Neuronal stem cell (in vitro differentiated cells): ENCODE measurements at regions not wholly inside any gene's neighbourhood (a gene's known extent, or its start where the extent isn't known, plus 50 kb on each side); places are given as distances from the start of the nearest gene placed in this dataset.

Source experiments
- DNase-seq: peaks from one replicate; pipeline ENCODE4 v3.0.0-alpha.2; 2013; ENCODE audit warnings: low spot score
- H2AFZ ChIP-seq: one replicate; pipeline ENCODE4 v1.6.1; 2013; ENCODE audit warnings: mild to moderate bottlenecking, low read length, inconsistent platforms
- H2AK5ac ChIP-seq: 2 replicates; pipeline ENCODE4 v1.6.1; 2013; ENCODE audit warnings: low read depth, mild to moderate bottlenecking, inconsistent platforms, low read length, moderate library complexity, mixed read lengths
- H2BK120ac ChIP-seq: 2 replicates; pipeline ENCODE4 v1.6.1; 2013; ENCODE audit warnings: low read depth, mild to moderate bottlenecking, inconsistent platforms, low read length, moderate library complexity, mixed read lengths
- H2BK12ac ChIP-seq: one replicate; pipeline ENCODE4 v1.6.1; 2013; ENCODE audit warnings: low read length, inconsistent platforms
- H2BK15ac ChIP-seq: 2 replicates; pipeline ENCODE4 v1.6.1; 2013; ENCODE audit warnings: mild to moderate bottlenecking, low read length, inconsistent platforms, mixed read lengths
- H2BK5ac ChIP-seq: one replicate; pipeline ENCODE4 v1.6.1; 2013; ENCODE audit warnings: inconsistent platforms, mild to moderate bottlenecking, low read length, moderate library complexity
- H3K14ac ChIP-seq: one replicate; pipeline ENCODE4 v1.6.1; 2013; ENCODE audit warnings: low read length, inconsistent platforms
- H3K18ac ChIP-seq: 2 replicates; pipeline ENCODE4 v1.6.1; 2013; ENCODE audit warnings: low read length, inconsistent platforms
- H3K23ac ChIP-seq: 2 replicates; pipeline ENCODE4 v1.6.1; 2013; ENCODE audit warnings: low read depth, mild to moderate bottlenecking, mixed read lengths, low read length, inconsistent platforms; ENCODE audit not compliant: poor library complexity
- H3K27ac ChIP-seq: replicated peaks from 3 replicates; pipeline ENCODE4 v1.5.1; 2013; ENCODE audit warnings: low read length, inconsistent platforms
- H3K27me3 ChIP-seq, 3 experiments: 2 replicates each; pipeline ENCODE4 v1.6.1; 2013; ENCODE audit warnings: low read length in 3 of 3, mild to moderate bottlenecking in 2 of 3, inconsistent platforms in 1 of 3, low read depth in 1 of 3, mixed read lengths in 1 of 3, moderate library complexity in 1 of 3; ENCODE audit not compliant: control insufficient read depth in 3 of 3, insufficient read depth in 3 of 3
- H3K36me3 ChIP-seq, 2 donors: replicated peaks in 1 of 2; 2 replicates each; pipeline ENCODE4 v1.6.1; 2013; ENCODE audit warnings: low read length in 2 of 2; ENCODE audit not compliant: control insufficient read depth in 2 of 2, insufficient read depth in 2 of 2
- H3K4ac ChIP-seq: 2 replicates; pipeline ENCODE4 v1.6.1; 2013; ENCODE audit warnings: inconsistent platforms, mild to moderate bottlenecking, low read length, moderate library complexity
- H3K4me1 ChIP-seq, 2 donors: 1 replicate in 1 of 2; 2 replicates in 1 of 2; pipeline ENCODE4 v1.6.1; 2013; ENCODE audit warnings: low read length in 2 of 2, low read depth in 1 of 2; ENCODE audit not compliant: control insufficient read depth in 2 of 2, insufficient read depth in 1 of 2
- H3K4me2 ChIP-seq: one replicate; pipeline ENCODE4 v1.6.1; 2013; ENCODE audit warnings: mild to moderate bottlenecking, low read length, inconsistent platforms; ENCODE audit not compliant: insufficient read depth, poor library complexity, severe bottlenecking
- H3K4me3 ChIP-seq, 2 donors: 2 replicates each; pipeline ENCODE4 v1.5.1; 2013; ENCODE audit warnings: low read length in 2 of 2, mild to moderate bottlenecking in 2 of 2, inconsistent platforms in 1 of 2, moderate library complexity in 1 of 2
- H3K79me1 ChIP-seq: one replicate; pipeline ENCODE4 v1.6.1; 2013; ENCODE audit warnings: low read depth, mild to moderate bottlenecking, inconsistent platforms, low read length, moderate library complexity
- H3K9ac ChIP-seq: one replicate; pipeline ENCODE4 v1.6.1; 2013; ENCODE audit warnings: mild to moderate bottlenecking, low read depth, low read length, inconsistent platforms; ENCODE audit not compliant: poor library complexity
- H3K9me3 ChIP-seq, 2 donors: replicated peaks in 1 of 2; 2 replicates each; pipeline versions ENCODE3 to v1.6.1; 2013; ENCODE audit warnings: low read length in 2 of 2, mild to moderate bottlenecking in 2 of 2, inconsistent platforms in 1 of 2, low read depth in 1 of 2, mixed read lengths in 1 of 2, moderate library complexity in 1 of 2; ENCODE audit not compliant: control insufficient read depth in 2 of 2, insufficient read depth in 1 of 2
- H4K8ac ChIP-seq: one replicate; pipeline ENCODE4 v1.6.1; 2013; ENCODE audit warnings: low read depth, mild to moderate bottlenecking, inconsistent platforms, low read length, moderate library complexity
- H4K91ac ChIP-seq: one replicate; pipeline ENCODE4 v1.6.1; 2013; ENCODE audit warnings: low read length, low read depth, mild to moderate bottlenecking, inconsistent platforms; ENCODE audit not compliant: poor library complexity
- WGBS, 2 donors: extraction: QIAGEN DNeasy Blood & Tissue Kit; methylation state at CpG; one replicate each; pipeline ENCODE4 v1.1.7; 2013; ENCODE audit warnings: missing lambda C conversion rate in 2 of 2, mixed read lengths in 1 of 2; ENCODE audit not compliant: insufficient read length in 2 of 2, insufficient replicate concordance in 1 of 2; ENCODE audit errors: extremely low coverage in 2 of 2; 5-methylcytosine and 5-hydroxymethylcytosine counted together

DNA sequence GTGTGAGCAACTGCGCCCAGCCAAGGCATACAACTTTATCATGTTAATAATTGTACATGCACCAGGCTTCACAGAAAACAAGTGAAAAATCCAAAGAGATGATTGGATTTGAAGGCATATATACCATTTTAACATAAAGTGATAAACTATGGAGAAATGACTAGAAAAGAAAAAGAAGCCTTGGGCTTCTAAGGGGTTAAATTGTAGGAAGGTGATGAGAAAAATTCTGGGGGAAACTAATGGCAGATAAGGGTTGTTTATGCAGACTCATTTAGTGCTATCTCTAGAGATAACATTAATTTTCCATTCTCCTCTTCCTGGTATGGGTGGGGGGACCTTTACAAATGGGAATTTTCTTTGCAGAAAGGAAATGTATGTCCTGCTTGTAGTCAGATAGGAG is 154.0 kb downstream of the TMEM17 start:
- H4K91ac ChIP-seq = no peak overlapping the region
- no peak overlapping the region for H3K4ac ChIP-seq
- no peak overlapping the region for H2BK120ac ChIP-seq
- no peaks in the 10 kb centered on the region for H3K4me1 ChIP-seq
- no peaks in the 10 kb centered on the region for H3K36me3 ChIP-seq
- no peak overlapping the region for H3K14ac ChIP-seq
- DNase-seq = no peak
- peaks cover 2% of the 10 kb centered on the region for H3K79me1 ChIP-seq
- H3K23ac ChIP-seq = no peak overlapping the region
- H3K4me3 ChIP-seq = no peak overlapping the region
- H3K18ac ChIP-seq = no peak overlapping the region
- H3K27ac ChIP-seq = no peak overlapping the region
- no CpG with 5 or more reads among the region's 1 CpG for WGBS, 2 donors
- peaks cover 0 to 3% (median 0%) of the 10 kb centered on the region in 3 experiments for H3K27me3 ChIP-seq
- H3K4me2 ChIP-seq = no peak overlapping the region
- H2BK15ac ChIP-seq = no peak overlapping the region
- H2BK5ac ChIP-seq = no peak overlapping the region
- no peak overlapping the region for H2AFZ ChIP-seq
- H3K9ac ChIP-seq = no peak overlapping the region
- H2AK5ac ChIP-seq = no peak overlapping the region
- H4K8ac ChIP-seq = no peak overlapping the region
- H2BK12ac ChIP-seq = no peak overlapping the region
- peaks cover 0 to 3% of the 10 kb centered on the region in 2 donors for H3K9me3 ChIP-seq

DNA sequence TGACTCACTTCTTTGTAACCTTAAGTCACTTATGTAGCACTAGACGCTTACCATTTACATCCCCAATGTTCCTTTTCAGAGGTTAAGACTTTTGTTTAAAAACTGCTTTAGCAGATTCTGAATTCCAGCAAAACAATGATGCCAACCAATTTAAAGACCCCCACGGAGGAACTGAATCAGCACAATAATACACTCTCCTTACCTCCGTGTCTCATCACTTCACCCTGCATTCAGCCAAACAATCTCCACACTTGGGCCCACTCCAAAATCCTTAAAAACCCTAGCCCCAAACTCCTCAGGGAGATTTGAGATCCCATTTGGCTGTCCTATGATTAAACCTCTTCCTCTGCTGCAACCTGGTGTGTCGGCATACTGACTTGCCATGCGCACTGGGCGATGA is 153.9 kb downstream of the B3GNT2 start:
- no CpG with 5 or more reads among the region's 6 CpGs for WGBS, 2 donors
- H2BK120ac ChIP-seq = no peak overlapping the region
- H3K4me2 ChIP-seq = no peak overlapping the region

DNA sequence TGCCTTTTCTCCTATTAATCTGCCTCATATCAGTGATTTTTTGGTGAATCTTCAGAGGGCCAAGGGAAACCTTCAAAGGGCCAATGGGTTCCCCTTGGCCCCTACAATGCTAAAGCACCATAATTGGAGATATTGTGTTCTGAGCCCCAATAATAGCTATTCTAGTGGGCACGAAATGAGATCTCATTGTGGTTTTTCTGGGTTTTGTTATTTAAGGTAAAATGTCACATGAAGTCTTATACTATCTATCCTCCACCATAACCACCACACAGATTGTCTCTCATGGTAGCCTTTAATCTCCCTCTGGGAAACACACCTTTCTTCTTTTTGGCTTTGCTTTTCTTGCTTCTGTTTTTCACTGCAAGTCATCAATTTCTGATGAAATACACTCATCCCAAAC is 152.8 kb downstream of the B3GNT2 start:
- Histone ChIP-seq H2AFZ (no peak overlapping the region), H3K27ac (no peak overlapping the region), H3K4me1 (peaks cover 0 to 2% of the 10 kb centered on the region in 2 donors), H3K14ac (no peak overlapping the region), H2BK12ac (no peak overlapping the region), H3K4ac (no peak overlapping the region), H3K79me1 (peaks cover 2% of the 10 kb centered on the region), H3K9ac (no peak overlapping the region), H2AK5ac (no peak overlapping the region), H3K27me3 (peaks cover 0 to 3% (median 0%) of the 10 kb centered on the region in 3 experiments), H2BK120ac (no peak overlapping the region), H2BK5ac (no peak overlapping the region), H3K23ac (no peak overlapping the region), H3K9me3 (peaks cover 0 to 3% of the 10 kb centered on the region in 2 donors), H4K91ac (no peak overlapping the region), H2BK15ac (no peak overlapping the region), H3K18ac (no peak overlapping the region), H3K4me2 (no peak overlapping the region), H3K36me3 (no peaks in the 10 kb centered on the region), H3K4me3 (no peak overlapping the region), H4K8ac (no peak overlapping the region)
- WGBS, 2 donors = no CpG with 5 or more reads among the region's 1 CpG
- DNase-seq = no peak

More for the DNA sequence above, 153.9 kb downstream of the B3GNT2 start:
- Histone ChIP-seq H3K4me1 (no peaks in the 10 kb centered on the region), H2BK5ac (no peak overlapping the region), H3K27me3 (peaks cover 0 to 3% (median 0%) of the 10 kb centered on the region in 3 experiments), H4K91ac (no peak overlapping the region), H3K27ac (no peak overlapping the region), H3K4me3 (no peak overlapping the region), H3K36me3 (no peaks in the 10 kb centered on the region), H2AFZ (no peak overlapping the region), H3K9ac (no peak overlapping the region), H3K79me1 (peaks cover 2% of the 10 kb centered on the region), H2BK12ac (no peak overlapping the region), H3K23ac (no peak overlapping the region), H3K4ac (no peak overlapping the region), H2BK15ac (no peak overlapping the region), H3K14ac (no peak overlapping the region), H4K8ac (no peak overlapping the region), H2AK5ac (no peak overlapping the region), H3K18ac (no peak overlapping the region), H3K9me3 (peaks cover 0 to 3% of the 10 kb centered on the region in 2 donors)
- DNase-seq = no peak

DNA sequence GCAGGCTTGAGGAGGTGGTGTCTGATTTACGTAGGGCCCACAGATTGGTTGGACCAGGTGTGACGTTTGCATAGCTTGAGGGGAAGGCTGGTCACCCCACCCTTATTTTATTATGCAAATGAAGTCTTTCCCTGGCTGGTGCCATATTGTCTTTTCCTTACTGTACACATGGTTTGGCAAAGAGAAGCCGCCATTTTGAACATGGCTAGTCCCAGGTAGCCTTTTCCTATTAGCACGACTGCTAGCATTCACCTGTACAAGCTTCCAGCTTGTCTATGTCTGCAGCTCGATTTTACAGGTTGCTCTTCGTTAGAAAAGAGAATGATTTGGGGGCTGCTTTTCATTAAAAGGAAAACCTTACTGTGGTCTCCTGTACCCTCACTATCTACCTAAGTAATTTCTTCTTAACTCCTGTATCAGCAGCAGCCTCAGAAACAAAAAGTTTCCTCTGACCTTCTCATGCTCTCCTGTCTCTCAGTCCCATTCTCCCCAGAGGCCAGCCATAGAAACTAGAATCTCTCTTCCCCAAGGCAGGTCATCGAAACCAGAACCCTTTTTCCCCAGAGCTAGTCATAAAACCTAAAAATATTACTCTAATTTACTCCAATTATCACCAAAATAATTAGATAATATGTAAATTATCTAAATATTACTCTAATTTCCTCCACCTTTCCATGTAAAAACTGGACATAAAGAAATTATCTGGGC is 151.8 kb downstream of the B3GNT2 start:
- Histone ChIP-seq H3K18ac (no peak overlapping the region), H2AFZ (no peak overlapping the region), H2BK5ac (no peak overlapping the region), H3K9ac (no peak overlapping the region), H2BK12ac (no peak overlapping the region), H3K4me2 (no peak overlapping the region), H2BK120ac (no peak overlapping the region), H3K14ac (no peak overlapping the region), H3K4ac (no peak overlapping the region), H3K4me3 (no peak overlapping the region), H3K27ac (no peak overlapping the region), H3K36me3 (no peaks in the 10 kb centered on the region), H4K8ac (no peak overlapping the region), H3K9me3 (peaks cover 0 to 3% of the 10 kb centered on the region in 2 donors), H3K4me1 (peaks cover 0 to 2% of the 10 kb centered on the region in 2 donors), H2BK15ac (no peak overlapping the region), H4K91ac (no peak overlapping the region), H3K79me1 (peaks cover 2% of the 10 kb centered on the region), H3K23ac (no peak overlapping the region), H2AK5ac (no peak overlapping the region), H3K27me3 (peaks cover 0 to 3% (median 0%) of the 10 kb centered on the region in 3 experiments)
- no peak for DNase-seq
- WGBS, 2 donors = no CpG with 5 or more reads among the region's 7 CpGs
